ENCODE measurements at regions not wholly inside any gene's neighbourhood (a gene's known extent, or its start where the extent isn't known, plus 50 kb on each side); places are given as distances from the start of the nearest gene placed in this dataset.

DNA sequence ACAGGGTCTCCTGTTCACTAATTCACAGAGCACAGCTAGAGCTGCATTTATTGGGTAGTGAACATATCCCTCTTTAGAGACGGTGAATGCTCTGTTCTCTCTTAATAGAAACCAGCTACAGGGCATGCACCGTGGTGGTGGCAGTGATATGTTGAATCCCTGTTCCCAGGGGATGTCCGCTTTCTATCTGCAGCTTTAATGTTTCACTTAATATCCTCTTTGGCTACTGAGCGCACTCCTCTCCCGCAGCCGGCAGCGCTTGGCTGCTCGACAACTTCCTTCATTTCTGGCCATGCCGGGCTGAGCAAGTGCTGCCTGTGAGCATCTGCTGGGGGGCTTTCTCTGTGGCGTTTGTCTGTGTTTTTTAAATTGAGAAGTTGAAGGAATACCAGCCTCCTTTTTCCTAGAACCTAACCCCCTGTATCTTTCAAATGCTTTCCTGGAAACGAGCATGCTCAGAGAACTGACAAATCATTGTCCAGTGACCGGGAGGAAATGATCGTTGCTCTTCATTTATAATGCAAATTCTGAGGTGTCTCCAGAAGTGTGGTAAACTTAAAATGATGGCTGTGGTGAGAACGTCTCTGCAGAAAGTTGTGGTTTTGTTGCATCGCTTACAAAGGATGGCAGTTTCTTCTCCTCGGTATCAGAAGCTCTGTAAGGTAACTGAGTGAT is 297.9 kb downstream of the UTRN start:
- no peak for DNase-seq

- DNase-seq, result no peak
These were observed 298.4 kb downstream of the UTRN start for GRCh38 chr6:144583614-144583954.

GRCh38 chr6:144585217-144585814 is 300.2 kb downstream of the UTRN start:
- peak; percentile 14 for DNase-seq

DNA sequence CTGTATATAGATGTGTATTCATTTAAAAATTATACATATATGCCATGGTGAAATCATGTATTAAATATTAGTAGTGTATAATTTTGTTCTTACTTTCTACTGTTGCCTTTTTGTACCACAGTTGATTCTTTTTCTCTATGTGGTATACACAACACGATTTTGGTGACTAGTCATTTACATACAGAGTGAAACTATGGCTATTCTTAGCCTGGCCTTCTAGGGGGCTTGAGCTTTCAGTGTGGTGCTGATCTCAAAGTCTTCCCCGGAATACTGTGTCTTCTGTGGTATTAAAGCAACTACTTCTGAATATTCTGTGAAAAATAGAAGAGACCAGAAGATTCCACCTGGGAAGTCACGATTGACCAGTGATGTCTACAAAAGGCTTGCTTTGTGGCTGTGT is 301.9 kb downstream of the UTRN start:
- DNase-seq, result no peak

GRCh38 chr6:144588697-144589325 is 303.7 kb downstream of the UTRN start:
- DNase-seq, result no peak

- peak; percentile 25 for DNase-seq
These were observed 305.4 kb downstream of the UTRN start for GRCh38 chr6:144590532-144590931.

GRCh38 chr6:144593392-144593791 is 308.3 kb downstream of the UTRN start:
- no peak for DNase-seq

GRCh38 chr6:144594585-144594984 is 309.4 kb downstream of the UTRN start:
- DNase-seq, result no peak

GRCh38 chr6:144595266-144595665 is 310.1 kb downstream of the UTRN start:
- no peak for DNase-seq

DNA sequence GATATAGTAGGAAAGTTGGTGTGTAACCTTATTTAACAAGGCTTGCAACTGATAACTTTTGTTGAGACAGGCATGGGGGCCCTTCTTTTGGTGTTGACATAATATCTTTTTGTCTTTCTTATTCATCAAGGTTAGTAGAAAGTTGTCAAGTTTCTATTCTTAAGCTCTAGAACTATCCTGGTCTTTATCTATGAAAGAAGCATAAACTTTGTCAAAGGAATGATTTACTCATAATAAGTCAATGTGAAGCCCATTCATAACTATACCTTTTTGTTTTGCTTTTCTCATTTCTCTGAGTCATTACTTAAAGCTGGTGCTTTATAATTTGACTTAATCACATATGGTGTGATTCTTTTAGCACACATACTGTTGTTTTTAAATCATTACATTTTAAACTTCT is 312.4 kb downstream of the UTRN start:
- DNase-seq, result no peak

DNA sequence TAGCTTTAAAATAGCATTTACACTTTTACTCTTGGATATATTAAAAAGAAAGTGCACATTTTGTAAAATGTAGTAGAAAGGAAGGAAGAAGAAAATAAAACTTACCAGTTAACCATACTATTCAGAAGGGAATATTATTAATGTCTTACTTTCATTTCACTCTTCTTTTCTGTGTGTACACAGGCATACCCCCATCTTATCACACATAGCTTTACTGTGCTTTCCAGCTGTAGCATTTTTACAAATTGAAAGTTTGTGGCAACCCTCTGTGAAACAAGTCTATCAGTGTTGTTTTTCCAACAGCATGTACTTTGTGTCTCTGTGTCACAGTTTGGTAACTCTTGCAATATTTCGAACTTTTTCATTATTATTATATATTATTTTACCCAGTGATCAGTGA is 314.5 kb downstream of the UTRN start:
- no peak for DNase-seq

- DNase-seq, result no peak
These were observed 316.1 kb downstream of the UTRN start for GRCh38 chr6:144601221-144601620.

DNA sequence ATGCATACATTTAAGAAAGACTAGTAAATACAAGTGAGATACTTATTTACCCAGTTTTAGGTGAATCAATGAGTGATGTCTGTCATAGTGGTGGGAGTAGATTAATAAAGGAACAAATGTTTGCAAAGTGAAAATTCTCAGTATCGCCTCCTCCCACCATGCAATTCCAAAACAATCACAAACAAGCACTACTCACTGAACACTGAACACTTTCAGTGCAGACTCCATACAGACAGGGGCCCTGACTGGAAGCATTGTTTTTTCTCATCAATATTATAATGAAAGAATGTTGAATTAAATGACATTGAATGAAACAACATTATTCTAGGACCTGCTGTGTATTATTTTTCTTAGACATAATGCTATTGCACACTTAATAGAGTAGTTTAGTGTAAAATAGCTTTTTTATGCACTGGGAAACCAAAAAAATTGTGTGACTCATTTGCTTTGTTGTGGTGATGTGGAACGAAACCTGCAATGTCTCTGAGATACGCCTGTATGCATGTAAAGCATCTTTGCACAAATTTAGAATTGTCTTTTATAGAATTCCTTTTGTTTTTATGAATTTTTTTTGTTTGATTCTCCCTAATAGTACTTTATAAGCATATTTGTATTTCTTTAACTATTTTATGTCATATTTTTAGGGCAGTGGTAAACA is 317.5 kb downstream of the UTRN start:
- DNase-seq, result no peak

DNA sequence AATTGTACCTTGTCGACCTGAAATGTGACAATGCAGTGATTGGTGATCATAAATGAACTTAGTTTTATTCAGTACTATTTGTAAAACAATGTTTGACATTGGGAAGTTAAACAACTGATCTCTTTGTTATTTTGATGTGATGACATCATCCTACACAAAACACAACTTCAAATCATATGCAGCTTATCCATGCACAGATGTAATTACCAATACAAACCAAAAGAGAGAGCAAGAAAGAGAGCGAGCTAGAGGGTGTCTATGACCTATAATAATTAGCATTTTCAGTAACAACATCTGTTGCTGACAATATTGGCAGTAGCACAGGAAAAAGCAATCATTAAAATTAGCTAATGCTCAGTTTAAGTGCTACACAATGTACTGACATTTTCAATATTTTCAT is 320.9 kb downstream of the UTRN start:
- no peak for DNase-seq

GRCh38 chr6:144607998-144608735 is 323.0 kb downstream of the UTRN start:
- no peak for DNase-seq

- no peak for DNase-seq
These were observed 327.7 kb downstream of the UTRN start for GRCh38 chr6:144612811-144613210.

- no peak for DNase-seq
These were observed 328.7 kb downstream of the UTRN start for GRCh38 chr6:144613859-144614258.

GRCh38 chr6:144615870-144616269 is 330.7 kb downstream of the UTRN start:
- DNase-seq, result no peak

GRCh38 chr6:144617191-144617590 is 332.1 kb downstream of the UTRN start:
- DNase-seq, result no peak

- DNase-seq, result no peak
These were observed 332.6 kb downstream of the UTRN start for GRCh38 chr6:144617708-144618107.

DNA sequence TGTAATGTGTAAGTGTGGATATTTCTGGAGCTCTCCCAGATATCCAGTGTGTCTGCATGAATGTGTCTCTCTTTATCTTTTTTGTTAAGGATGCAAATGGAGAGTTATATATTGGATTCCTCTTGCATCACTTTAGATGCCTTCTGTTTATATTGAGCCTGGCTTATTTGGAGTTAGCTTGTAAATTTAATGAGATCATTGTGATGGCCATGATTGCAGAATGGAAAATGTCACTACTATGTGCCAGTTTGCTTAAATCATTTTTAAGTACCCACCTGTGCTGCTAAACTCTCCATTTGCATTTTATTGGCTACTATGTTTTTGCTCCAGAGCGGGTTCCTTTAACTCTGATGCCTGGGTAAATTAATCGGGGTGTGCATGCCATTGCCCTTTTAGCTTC is 334.8 kb downstream of the UTRN start:
- no peak for DNase-seq

- no peak for DNase-seq
These were observed 336.2 kb downstream of the UTRN start for GRCh38 chr6:144621332-144621731.

- DNase-seq, result no peak
These were observed 339.1 kb downstream of the UTRN start for GRCh38 chr6:144624246-144624645.
